ENCODE measurements at regions not wholly inside any gene's neighbourhood (a gene's known extent, or its start where the extent isn't known, plus 50 kb on each side); places are given as distances from the start of the nearest gene placed in this dataset.

GRCh38 chr4:162408309-162408708, 244.5 kb upstream of the FSTL5 start:
- ChIA-PET CTCF (no interaction called here), POLR2A (no interaction called here)
- BruUV-seq (replicated peaks): no TSS peak
- Histone ChIP-seq H3K9me3 (ENCODE audit: control insufficient read depth, insufficient read depth, low read depth, low read length) (no peaks in the 10 kb centered on the region), H3K36me3 (ENCODE audit: control insufficient read depth, insufficient read depth, low read length) (no peaks in the 10 kb centered on the region), H3K4me3 (ENCODE audit: low read depth in 2 of 2, low read length in 2 of 2) (no peak overlapping the region), H3K27ac (ENCODE audit: low read length) (no peak overlapping the region), H3K27me3 (ENCODE audit: control insufficient read depth, insufficient read depth, low read length) (no peaks in the 10 kb centered on the region), H3K4me1 (ENCODE audit: control insufficient read depth, insufficient read depth, low read length) (no peaks in the 10 kb centered on the region)
- TF ChIP-seq POLR2AphosphoS5 (IDR thresholded peaks at IDR 0.05; ENCODE audit: low read depth, low read length) (no peak), REST (IDR thresholded peaks at IDR 0.05; ENCODE audit: insufficient read depth in 1 of 2, low read depth in 2 of 2, low read length in 1 of 2) (no peak), TCF7L2 (IDR thresholded peaks at IDR 0.05; ENCODE audit: low read depth, low read length) (no peak), SIN3A (IDR thresholded peaks at IDR 0.05; ENCODE audit: borderline replicate concordance, insufficient read depth, low read depth, low read length) (no peak), CTCF (IDR thresholded peaks at IDR 0.05) (no peak)
- intact Hi-C loops (cut with micrococcal nuclease; ENCODE audit: unreplicated experiment): no loop called here
- ATAC-seq (no peak), DNase-seq (ENCODE audit: low read depth, low spot score) (no peak)
- in situ Hi-C loops (cut with HindIII; ENCODE audit: low pct_unique_long_range_greater_than_20kb, low sequenced_read_pairs): no loop called here

- ChIA-PET POLR2A (no interaction called here), CTCF (no interaction called here)
- Histone ChIP-seq H3K27ac (ENCODE audit: low read length) (no peak overlapping the region), H3K36me3 (ENCODE audit: control insufficient read depth, insufficient read depth, low read length) (no peaks in the 10 kb centered on the region), H3K4me3 (ENCODE audit: low read depth in 2 of 2, low read length in 2 of 2) (no peak overlapping the region), H3K4me1 (ENCODE audit: control insufficient read depth, insufficient read depth, low read length) (no peaks in the 10 kb centered on the region), H3K9me3 (ENCODE audit: control insufficient read depth, insufficient read depth, low read depth, low read length) (no peaks in the 10 kb centered on the region), H3K27me3 (ENCODE audit: control insufficient read depth, insufficient read depth, low read length) (no peaks in the 10 kb centered on the region)
- in situ Hi-C loops (cut with HindIII; ENCODE audit: low pct_unique_long_range_greater_than_20kb, low sequenced_read_pairs): no loop called here
- ATAC-seq (no peak), DNase-seq (ENCODE audit: low read depth, low spot score) (no peak)
- TF ChIP-seq POLR2AphosphoS5 (IDR thresholded peaks at IDR 0.05; ENCODE audit: low read depth, low read length): no peak
- TF ChIP-seq SIN3A (IDR thresholded peaks at IDR 0.05; ENCODE audit: borderline replicate concordance, insufficient read depth, low read depth, low read length): no peak
- no peak for TF ChIP-seq CTCF (IDR thresholded peaks at IDR 0.05)
- TF ChIP-seq REST (IDR thresholded peaks at IDR 0.05; ENCODE audit: insufficient read depth in 1 of 2, low read depth in 2 of 2, low read length in 1 of 2): no peak
- no peak for TF ChIP-seq TCF7L2 (IDR thresholded peaks at IDR 0.05; ENCODE audit: low read depth, low read length)
- no TSS peak for BruUV-seq (replicated peaks)
- intact Hi-C loops (cut with micrococcal nuclease; ENCODE audit: unreplicated experiment): no loop called here
Measured at GRCh38 chr4:162406637-162407365, 243.0 kb upstream of the FSTL5 start.

Measured in Panc1 (cell line).